HL-60 (cell line): ENCODE measurements at regions not wholly inside any gene's neighbourhood (a gene's known extent, or its start where the extent isn't known, plus 50 kb on each side); places are given as distances from the start of the nearest gene placed in this dataset.

Experiments
- CTCF ChIP-seq: IDR thresholded peaks from one replicate; pipeline ENCODE4 v1.5.1; 2011; ENCODE audit warnings: low read length, control low read depth, inconsistent platforms; ENCODE audit not compliant: insufficient read depth
- POLR2AphosphoS5 ChIP-seq: IDR thresholded peaks from 2 replicates; pipeline ENCODE4 v1.6.1; 2012; ENCODE audit warnings: low read depth
- TF ChIP-seq, protein P1 (sequence below): IDR thresholded peaks from 2 replicates; pipeline ENCODE4 v1.6.1; 2012; ENCODE audit warnings: low read depth; ENCODE audit not compliant: insufficient replicate concordance

DNA sequence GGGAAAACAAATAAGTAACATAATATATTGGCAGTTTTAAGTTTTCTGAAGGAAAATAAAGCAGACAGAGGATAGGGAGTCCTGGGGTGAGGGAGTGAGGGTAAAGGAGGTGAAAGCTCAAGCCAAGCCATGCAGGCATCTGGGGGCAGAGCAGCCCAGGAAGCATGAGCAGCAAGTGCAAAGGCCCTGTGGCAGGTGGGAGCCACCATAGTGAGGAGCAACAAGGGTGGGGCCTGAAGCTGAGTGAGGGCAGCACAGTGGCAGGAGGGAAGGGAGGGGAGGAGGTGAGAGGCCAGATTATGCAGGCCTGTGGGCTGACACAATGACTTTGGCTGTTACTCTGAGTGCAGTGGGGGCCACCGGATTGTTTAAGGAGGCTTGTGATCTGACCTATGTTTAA is 138.8 kb upstream of the TNR start:
- TF ChIP-seq CTCF = no peak
- no peak for TF ChIP-seq POLR2AphosphoS5
- TF ChIP-seq, protein P1, sequence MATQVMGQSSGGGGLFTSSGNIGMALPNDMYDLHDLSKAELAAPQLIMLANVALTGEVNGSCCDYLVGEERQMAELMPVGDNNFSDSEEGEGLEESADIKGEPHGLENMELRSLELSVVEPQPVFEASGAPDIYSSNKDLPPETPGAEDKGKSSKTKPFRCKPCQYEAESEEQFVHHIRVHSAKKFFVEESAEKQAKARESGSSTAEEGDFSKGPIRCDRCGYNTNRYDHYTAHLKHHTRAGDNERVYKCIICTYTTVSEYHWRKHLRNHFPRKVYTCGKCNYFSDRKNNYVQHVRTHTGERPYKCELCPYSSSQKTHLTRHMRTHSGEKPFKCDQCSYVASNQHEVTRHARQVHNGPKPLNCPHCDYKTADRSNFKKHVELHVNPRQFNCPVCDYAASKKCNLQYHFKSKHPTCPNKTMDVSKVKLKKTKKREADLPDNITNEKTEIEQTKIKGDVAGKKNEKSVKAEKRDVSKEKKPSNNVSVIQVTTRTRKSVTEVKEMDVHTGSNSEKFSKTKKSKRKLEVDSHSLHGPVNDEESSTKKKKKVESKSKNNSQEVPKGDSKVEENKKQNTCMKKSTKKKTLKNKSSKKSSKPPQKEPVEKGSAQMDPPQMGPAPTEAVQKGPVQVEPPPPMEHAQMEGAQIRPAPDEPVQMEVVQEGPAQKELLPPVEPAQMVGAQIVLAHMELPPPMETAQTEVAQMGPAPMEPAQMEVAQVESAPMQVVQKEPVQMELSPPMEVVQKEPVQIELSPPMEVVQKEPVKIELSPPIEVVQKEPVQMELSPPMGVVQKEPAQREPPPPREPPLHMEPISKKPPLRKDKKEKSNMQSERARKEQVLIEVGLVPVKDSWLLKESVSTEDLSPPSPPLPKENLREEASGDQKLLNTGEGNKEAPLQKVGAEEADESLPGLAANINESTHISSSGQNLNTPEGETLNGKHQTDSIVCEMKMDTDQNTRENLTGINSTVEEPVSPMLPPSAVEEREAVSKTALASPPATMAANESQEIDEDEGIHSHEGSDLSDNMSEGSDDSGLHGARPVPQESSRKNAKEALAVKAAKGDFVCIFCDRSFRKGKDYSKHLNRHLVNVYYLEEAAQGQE = no peak
